SIG-M5 (cell line): ENCODE measurements at regions not wholly inside any gene's neighbourhood (a gene's known extent, or its start where the extent isn't known, plus 50 kb on each side); places are given as distances from the start of the nearest gene placed in this dataset.

Source experiments
- DNase-seq: peaks from one replicate; lab custom pipeline; 2025; lab: John Stamatoyannopoulos, UW

DNA sequence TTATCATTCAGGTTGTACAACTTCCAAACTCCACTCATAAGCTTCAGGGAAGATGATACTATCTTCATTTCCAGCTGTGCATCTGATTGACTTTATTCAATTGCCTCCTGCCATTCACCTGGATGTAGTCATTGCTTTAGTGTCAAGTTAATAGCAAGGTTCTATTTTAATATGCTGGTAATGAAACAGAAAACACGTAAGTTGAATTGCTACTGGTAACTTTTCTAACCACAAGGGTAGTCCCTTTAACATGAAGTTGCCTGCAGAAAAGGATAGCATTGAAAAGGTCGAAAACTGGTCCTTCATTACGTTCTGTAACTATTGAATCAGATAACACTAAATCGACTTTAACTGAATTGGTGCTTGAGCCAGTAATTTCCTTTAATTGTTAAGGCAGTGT lies 459.4 kb upstream of the CDH6 start:
- DNase-seq = no peak

DNA sequence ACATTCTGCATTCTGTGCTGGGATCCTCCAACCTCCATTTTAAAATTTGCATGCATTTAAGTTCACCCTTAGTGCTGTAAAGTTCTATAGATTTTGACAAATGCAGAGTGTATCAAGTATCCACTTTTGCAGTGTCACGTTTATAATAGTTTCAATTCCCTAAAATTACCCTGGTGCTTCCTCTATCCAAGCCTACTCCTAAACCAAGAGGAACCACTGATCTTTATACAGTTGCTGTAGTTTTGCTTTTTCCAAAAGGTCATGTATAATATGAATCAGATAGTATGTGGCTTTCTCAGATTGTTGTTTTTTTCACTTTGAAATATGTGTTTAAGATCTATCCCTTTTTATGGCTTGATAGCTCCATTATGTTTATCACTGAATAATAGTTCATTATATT lies 468.4 kb upstream of the CDH6 start:
- no peak for DNase-seq

DNA sequence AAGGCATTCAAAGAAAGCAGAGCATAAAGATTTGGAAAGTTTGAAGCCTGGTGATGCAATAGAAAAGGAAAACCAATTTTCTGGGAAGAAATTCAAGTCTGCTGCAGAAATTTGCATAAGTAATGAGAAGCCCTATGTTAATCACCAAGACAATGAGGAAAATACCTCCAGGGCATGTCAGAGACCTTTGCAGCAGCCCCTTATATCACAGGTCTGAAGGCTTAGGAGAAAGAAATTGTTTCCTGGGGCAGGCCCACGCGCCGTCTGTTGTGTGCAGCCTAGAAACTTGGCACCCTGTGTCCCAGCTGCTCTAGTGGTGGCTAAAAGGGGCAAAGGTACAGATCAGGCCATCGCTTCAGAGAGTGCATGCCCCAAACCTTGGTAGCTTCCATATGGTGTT lies 495.3 kb upstream of the CDH6 start:
- no peak for DNase-seq

DNA sequence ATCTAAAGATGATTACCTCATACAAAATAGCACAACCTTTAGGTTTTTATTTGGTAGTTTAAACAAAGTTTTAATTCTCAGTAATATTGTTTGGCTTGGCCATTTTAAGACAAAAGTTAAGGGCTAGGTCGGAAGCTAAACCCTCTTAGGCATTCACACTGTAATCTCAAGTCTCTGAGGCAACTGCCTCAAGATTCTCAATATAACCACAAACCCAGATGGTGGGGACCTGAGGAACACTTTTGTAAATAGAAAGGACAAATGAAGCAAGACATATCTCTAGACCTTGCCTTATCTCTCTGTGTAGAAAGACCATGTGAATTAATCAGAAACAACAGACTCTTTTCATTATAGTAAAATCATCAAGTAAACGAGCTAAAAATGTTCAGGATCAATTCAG lies 500.2 kb upstream of the CDH6 start:
- DNase-seq = no peak

DNA sequence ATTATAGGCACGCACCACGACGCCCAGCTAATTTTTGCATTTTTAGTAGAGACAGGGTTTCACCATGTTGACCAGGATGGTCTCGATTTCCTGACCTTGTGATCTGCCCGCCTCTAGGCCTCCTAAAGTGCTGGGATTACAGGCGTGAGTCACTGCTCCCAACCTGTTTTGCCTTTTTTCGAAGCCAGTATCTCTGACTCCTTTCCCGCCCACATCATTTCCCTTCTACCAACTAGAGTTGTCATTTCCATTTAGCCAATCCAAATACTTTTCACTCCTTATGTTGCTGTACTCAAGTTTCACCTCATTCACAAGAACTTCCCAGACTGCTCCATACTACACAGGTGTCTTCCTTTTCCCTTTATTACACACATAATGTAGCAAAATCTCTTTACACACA lies 502.6 kb upstream of the CDH6 start:
- DNase-seq = no peak

DNA sequence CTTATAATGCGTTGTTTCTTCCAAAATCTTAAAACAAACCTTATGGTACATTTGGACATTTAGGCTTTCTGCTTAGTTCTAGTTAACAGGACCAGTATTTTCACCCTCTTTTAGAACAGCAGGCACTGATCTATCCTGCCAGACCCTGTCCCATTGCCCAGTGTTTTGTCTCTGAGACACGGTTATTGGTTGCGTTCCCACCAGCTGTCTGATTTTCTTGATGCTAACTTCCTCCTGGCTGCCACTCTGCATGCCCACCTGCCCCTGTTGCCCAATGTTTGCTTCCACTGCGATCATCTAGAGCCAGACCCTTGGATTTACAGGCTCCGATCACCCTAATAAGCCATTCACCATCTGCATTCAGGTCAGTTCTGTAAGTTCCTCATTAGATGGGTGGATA lies 506.0 kb upstream of the CDH6 start:
- no peak for DNase-seq

DNA sequence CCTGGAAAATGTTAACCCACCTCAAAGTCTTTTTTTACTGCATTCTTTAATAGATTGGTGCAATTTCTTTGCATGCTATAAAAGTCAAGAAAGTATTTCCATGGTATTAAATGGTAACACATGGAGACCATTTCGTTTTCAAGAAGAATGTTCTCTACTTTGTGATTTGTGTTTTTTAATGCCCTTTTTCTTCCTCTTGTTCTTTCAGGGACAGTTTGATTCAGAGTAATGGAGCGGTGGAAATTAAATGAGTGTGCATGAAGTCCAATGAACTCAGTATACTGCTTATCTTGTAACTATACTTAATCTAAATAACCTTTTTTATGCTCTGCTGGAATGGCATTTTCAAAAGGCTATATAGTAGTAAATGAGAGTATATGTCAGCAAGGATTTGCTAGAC lies 507.0 kb upstream of the CDH6 start:
- no peak for DNase-seq

DNA sequence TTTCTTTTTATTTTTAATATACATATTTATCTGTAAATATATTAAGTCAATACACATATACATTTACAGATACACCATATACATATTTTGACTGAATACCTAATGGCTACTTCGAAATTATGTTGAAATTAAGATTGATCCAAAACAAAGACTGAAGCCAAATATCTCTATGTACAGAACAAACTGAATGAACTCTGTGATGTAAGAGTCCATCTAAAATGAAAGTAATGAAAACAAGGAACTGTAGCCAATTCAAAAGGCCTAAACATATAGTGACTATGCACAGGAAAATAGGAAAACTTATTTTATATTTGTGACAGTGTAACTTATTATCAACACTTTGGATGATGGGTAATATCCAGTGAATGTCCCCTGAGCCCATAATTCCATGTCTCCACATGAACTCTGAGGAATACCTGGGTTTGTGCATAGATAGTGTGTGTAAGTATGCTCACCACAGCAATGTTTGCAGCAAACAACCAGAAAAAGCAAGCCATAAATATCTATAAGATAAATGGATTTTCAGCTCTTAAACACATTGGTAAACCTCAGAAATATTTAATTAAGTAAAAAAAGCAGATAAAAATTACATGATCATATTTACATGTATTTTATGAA lies 517.2 kb upstream of the CDH6 start:
- no peak for DNase-seq

DNA sequence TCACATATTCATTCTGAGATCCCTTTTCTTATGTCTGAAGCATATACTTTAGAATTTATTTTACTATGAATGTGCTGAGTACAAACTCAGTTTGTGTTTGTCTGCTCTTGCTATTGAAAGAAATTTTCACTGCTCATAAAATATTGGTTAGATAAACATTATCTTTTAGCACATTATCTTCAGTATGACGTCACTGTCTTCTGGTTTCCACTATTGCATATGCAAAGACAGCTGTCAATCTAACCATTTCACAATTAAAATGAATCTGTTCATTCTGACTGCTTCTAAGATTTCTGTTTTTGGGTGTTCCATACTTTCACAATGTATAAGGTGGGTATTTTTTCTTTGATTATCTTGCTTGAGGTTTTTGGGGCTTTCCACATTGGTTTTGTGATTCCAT lies 526.2 kb upstream of the CDH6 start:
- no peak for DNase-seq

DNA sequence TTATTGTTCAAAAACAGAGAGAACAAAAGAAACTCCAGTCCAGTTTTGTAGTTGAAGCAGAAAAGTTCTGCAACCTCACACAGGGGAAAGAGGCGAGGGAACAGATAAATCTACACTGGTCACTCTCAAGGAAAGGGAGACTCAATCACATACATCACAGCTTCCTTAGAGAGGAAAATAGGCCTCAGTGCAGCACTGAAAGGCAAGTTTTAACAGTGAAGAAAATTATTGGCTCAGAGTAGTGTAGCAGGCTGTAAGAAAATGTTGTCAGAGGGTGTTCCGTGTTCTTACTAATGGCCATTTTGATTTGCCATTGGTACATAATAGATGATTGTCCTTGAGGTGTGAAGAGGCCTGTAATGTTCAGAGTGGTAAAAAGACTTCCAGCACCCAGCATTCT lies 530.0 kb upstream of the CDH6 start:
- DNase-seq = no peak

DNA sequence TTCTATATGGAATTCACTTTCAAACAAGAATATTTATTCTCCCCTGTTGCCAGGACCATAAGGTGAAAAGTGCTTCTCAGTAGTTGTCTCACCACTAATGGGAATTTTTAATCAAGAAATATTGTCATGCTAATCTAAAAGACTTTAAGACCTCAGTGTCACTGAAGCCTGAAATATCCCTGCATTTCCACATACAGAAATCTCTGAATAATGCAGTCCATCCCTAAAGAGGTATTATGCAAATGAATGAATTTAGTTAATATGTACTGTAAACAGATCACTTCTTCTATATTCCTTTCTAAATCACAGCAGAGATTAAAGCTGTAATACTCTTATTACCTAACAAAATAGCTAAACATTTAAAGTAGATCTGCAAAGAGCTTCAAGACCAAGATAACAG lies 531.1 kb upstream of the CDH6 start:
- no peak for DNase-seq

DNA sequence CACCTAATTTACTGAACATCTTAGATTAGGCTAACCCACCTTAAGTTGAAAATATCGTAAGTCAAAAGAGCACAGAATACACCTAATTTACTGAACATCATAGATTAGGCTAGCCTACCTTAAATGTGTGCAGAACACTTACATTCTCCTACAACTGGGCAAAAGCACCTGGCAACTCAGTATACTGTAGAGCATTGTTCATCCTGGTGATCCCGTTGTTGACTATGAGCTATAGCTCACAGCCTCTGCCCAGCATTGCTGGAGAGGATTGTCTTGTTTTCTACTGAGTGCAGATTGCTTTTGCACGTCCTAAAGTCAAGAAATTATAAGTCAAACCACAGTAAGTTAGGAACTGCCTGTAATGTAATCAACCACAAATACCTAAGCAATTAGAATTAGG lies 531.8 kb upstream of the CDH6 start:
- no peak for DNase-seq

DNA sequence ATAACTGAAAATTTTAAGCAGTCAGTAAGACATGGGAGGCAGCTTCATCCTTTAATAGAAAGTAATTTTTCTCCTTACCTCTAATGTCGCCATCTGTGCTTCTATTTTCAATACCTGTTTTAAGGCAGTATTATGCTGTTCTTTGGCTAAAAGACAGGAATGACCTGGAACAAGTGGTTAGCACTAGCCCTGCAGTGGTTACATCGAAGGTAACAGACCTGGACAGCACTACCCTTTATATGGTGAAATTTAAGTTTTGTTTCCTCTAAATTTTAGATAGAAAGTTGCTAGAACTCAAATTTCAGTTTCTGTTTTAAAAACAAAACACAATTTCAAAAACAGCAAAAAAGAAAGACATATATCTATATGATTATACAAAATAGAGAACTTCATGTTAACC lies 534.1 kb upstream of the CDH6 start:
- no peak for DNase-seq

DNA sequence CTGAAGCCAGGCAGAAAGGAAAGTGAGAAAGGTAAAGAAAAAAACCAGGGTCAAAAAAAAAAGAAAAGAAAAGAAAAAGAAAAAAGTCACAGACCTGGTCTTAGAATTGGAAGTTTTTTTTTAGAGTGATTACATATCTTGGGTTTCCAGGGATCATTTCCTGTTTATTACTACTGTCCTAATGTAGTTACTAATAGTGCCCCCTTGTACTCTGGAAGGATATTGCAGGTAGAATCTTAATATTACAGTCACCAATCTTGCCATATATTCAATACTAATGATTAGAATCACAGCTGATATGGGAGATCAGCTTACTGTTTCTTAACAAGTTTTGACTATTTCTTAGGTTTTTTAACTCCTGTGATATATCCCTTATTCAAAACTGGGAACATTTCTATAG lies 543.2 kb upstream of the CDH6 start:
- DNase-seq = no peak

DNA sequence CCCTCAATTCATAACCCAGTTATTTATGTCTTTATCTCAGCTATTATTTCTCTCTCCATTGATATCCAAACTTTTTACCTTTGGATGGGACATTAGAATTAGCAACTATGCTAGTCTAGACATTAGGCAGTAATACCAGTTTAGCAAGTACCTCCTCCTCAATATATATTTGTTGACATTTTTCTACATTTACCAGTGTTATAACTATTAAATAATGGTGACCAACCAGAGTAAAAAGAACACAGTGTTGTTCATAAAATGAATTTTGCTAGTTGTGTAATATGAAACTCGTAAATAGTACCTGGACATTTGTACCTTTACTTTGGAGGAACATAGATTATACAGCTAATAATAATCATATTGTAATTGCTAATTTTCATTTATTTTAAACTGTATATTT lies 554.6 kb upstream of the CDH6 start:
- DNase-seq = no peak

DNA sequence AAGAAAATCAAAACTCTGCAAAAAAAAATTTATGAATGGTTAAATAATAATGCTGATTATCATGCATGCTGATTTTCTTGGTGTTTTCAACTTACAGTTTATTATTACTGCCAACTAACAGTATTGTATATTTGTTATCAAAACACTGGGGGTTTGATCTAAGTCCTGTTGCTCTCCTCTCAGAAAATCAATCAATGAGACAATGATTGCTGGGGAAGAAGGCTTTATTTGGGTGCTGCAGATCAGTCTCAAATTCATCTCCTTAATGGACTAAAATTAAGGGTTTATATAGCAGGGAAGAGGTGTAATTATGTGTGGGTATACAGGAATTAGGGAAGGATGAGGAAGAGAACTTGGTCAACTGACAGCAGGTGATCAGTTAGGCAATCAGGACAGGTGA lies 565.5 kb upstream of the CDH6 start:
- DNase-seq = no peak

DNA sequence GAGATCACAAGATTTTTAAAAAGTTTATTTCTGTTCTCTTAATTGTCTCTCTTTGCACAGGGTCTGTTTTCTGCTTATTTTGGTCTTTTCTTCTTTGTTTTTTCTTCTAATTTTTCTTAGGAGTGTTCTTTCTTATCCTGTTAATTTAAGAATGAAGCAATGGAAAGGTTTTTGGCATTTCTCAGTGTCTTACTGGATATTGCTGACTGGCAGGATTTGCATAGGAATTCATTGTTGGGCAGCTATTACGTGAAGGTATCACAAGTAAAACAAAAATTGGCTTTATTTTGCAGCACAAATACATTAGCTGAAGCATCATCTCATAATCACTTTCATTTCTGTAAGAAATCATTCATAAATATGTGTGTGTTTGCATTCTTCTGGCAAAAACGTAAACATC lies 566.9 kb upstream of the CDH6 start:
- DNase-seq = no peak

DNA sequence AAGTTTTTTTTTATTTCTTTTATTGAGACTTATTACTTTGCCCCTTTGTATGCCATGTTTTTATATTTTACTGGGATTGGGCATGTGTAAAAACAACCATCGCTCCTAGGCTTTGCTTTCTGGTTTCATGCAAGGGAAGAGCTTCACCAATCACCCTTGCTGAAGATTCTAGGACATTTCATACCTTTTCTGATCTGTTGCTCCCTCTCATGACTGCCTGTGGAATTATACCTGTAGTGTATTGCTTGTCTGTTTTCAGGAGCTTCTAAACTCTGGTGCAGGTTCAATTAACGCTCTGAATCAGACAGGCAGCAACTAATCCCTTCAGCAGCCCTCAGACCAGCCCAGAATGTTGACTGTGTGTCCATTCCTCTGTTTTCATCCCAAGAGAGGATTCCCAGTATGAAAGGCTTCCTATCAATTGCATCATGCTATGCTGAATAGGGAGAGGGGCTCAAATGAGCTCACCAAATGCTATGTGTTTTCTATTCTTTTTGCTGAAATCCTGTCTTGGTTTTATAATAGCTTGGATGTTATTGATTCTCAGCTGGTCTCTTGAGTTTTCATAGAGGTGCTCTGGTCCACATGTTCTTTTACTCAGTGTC lies 572.9 kb upstream of the CDH6 start:
- no peak for DNase-seq

DNA sequence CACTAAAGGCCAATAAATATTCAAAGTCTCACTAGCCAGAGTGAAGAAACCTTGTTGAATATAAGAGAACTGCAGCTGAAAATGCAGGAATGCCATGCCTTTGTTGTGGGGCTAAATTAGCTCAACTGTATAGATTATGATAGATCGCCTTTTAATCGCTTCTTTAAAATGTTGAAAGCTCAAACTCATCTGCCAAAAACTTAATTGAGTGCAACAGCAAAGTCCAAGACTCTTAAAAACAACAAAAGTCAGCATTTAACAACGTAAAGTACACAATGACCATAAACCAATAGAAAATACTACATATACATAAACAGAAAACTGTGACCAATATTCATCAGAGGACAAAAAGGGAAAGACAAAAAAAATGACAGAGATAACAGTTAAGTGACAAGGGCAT lies 585.0 kb upstream of the CDH6 start:
- no peak for DNase-seq

DNA sequence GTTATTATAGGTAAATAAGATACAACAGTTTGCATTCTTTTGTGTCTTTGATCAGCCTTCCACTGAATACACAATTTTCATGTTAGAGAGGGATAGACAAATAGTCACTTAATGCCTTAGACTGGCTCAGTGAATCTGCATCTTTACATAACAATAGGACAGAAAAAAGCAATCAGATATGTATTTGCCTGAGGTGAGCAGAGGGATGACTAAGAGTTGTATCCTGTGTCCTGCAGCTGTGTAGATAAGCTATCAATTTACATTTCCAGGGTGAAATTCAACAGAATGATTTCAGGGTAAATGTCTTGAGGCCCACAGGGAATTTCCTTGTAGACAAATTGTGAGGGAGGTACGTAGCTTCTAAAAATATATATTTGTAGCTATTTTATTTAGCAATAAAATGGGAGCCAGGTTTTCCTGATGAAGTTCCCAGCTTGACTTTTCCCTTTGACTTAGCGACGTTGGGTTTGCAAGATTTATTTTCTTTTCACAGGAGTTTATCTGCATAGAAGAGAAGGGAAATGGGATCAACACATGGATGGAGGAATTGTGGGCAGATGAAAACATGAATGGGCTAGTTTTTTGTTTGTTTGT lies 586.1 kb upstream of the CDH6 start:
- no peak for DNase-seq

DNA sequence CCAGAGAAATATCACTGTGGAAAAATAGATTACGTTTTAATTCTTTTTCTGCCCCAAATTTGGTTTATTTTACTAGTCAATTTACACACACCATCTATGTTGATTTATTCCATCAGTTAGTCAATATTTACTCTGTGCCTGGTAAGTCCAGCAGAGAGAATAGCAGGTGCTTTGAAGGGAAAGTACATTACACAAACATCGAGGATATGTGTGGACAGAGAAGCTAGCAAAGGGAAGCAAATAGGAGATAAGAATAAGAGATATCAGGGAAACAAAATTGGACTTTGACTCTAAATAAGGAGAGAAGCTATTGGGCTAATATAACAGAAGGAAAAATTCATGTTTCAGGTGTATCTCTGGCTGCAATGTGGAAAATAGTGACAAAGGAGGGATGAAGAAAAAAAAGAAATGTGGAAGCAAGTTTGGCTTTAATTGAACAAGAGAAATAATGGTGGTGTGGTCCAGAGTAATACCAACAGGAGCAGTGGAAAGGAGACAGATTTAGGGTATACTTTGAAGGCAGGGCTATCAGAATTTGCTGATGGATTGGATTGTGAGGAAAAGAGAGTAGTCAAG lies 587.7 kb upstream of the CDH6 start:
- no peak for DNase-seq

DNA sequence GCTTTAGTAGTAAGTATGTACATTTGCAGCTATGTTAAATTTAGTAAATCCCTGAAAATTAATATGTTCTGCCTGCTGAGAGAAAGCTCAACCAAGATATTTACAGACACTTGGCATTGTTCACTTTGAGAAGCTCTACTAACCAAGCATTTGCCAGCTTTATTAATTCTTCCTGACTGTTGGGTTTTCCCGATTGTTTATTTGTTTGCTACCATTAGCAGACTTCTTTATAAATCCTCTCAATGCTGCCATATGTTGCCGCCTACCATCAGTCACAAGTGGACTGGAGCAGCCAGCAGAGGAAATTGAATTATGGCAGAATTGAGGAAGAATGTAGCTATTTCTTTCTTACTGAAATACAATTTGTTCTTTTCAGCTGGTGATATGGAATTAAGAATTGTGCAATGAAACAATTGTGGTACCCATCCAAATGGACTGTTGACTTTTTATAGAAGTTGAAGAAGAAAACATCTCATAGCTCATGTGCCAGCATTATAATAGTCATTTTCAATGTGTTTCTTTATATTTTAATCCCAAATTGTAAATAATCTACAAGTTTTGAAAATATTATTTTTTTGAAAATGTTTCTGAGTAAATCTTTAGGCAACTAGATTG lies 588.7 kb upstream of the CDH6 start:
- no peak for DNase-seq

DNA sequence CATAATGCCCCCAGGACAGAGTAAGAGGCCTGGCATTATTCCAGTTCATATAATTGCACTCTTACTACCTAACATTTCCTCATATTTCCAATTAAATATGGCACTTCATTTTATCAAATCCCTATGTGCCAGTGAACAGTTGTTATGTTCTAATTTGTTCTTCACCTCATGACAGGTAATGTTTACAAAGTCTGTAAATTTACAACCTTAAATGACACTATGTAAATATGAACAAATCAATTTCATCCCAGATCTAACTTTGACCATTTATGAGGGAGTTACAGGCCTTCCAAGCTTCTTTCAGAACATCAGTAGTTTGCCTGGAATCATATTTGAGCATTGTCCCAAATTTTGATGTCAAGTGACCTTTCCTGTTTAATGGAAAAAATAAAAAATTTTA lies 592.6 kb upstream of the CDH6 start:
- DNase-seq = no peak
